Right lobe of liver (tissue), 6 donors: ENCODE measurements at regions not wholly inside any gene's neighbourhood (a gene's known extent, or its start where the extent isn't known, plus 50 kb on each side); places are given as distances from the start of the nearest gene placed in this dataset.

Experiments
- ATAC-seq, 4 donors: fragments of 200-7000 bp; cut with Tn5 transposase; one replicate each; pipeline ENCODE4 v1.9.1; 2020; ENCODE audit warnings: mild to moderate bottlenecking in 4 of 4, moderate library complexity in 4 of 4
- DNase-seq, 3 donors: peaks; one replicate each; pipeline ENCODE4 v3.0.0-alpha.2; 2020
- H3K27ac ChIP-seq, 3 donors: fragments of 200-600 bp; one replicate each; pipeline ENCODE4 v1.8.0; 2022
- H3K27me3 ChIP-seq, 2 donors: fragments of 200-600 bp; one replicate each; pipeline ENCODE4 v1.8.0; 2022
- H3K36me3 ChIP-seq, 4 donors: fragments of 200-600 bp; sonication (generic) in 1 of 4; one replicate each; pipeline versions ENCODE4 v1.5.1 to v1.8.0; 2017 to 2022; ENCODE audit warnings: control low read depth in 1 of 4
- H3K4me1 ChIP-seq, 4 donors: fragments of 200-600 bp; sonication (generic) in 1 of 4; one replicate each; pipeline versions ENCODE4 v1.5.1 to v1.8.0; 2017 to 2022; ENCODE audit warnings: control low read depth in 1 of 4
- H3K4me3 ChIP-seq, 3 donors: fragments of 200-600 bp; one replicate each; pipeline ENCODE4 v1.8.0; 2022
- H3K9me3 ChIP-seq, 4 donors: fragments of 200-600 bp; sonication (generic) in 1 of 4; one replicate each; pipeline versions ENCODE4 v1.5.1 to v1.8.0; 2017 to 2022; ENCODE audit warnings: control low read depth in 1 of 4
- CTCF ChIP-seq, 4 donors: fragments of 200-600 bp in 3 of 4; fragments of 450-650 bp in 1 of 4; IDR thresholded peaks; one replicate each; pipeline versions ENCODE4 v1.5.1 to v1.8.0; 2016 to 2022; ENCODE audit warnings: antibody characterized with exemption in 4 of 4, mild to moderate bottlenecking in 2 of 4
- POLR2A ChIP-seq: fragments of 450-650 bp; IDR thresholded peaks from one replicate; pipeline ENCODE4 v1.6.1; 2017; ENCODE audit warnings: antibody characterized with exemption, mild to moderate bottlenecking
- WGBS: methylation state at CpG from one replicate; pipeline ENCODE4 v1.1.6; 2018; ENCODE audit warnings: low coverage, low lambda C conversion rate; ENCODE audit not compliant: insufficient coverage; ENCODE audit errors: missing lambda C conversion rate; 5-methylcytosine and 5-hydroxymethylcytosine counted together
- intact Hi-C, 2 donors: fragments of 100-400 bp; cut with DNase I; formaldehyde crosslinking; loops; one replicate each; pipeline versions ENCODE4 v1.11.2 to v1.14.1; 2022
- donor health status: DM: no; HTN: yes; CAD: no.
- donor health status: DM: no; HTN: no; CAD: no.
- donor health status: DM: no; HTN: no; CAD: no.
- donor health status: DM: no; HTN: yes; CAD: no.
- donor health status: DM: no; HTN: yes; CAD: no.

- H3K27me3 ChIP-seq = no peaks in the 10 kb centered on the region
- no peak for DNase-seq
- no peak overlapping the region for H3K27ac ChIP-seq
- H3K4me3 ChIP-seq = no peak overlapping the region
- ATAC-seq = no peak
- no peaks in the 10 kb centered on the region for H3K9me3 ChIP-seq
- no peaks in the 10 kb centered on the region for H3K36me3 ChIP-seq
- intact Hi-C loops = no loop called here
- WGBS = 63% methylated on average over 2 of the region's 2 CpGs
- TF ChIP-seq CTCF (IDR thresholded peaks at IDR 0.05) (no peak), POLR2A (no peak)
- H3K4me1 ChIP-seq = no peaks in the 10 kb centered on the region
Measured at GRCh38 chr1:193707271-193708021, 521.0 kb upstream of the B3GALT2 start.

GRCh38 chr1:193706766-193707165 is 520.4 kb upstream of the B3GALT2 start:
- intact Hi-C loops = no loop called here
- Histone ChIP-seq H3K27ac (no peak overlapping the region), H3K36me3 (no peaks in the 10 kb centered on the region), H3K4me3 (no peak overlapping the region), H3K4me1 (no peaks in the 10 kb centered on the region), H3K9me3 (no peaks in the 10 kb centered on the region), H3K27me3 (no peaks in the 10 kb centered on the region)
- TF ChIP-seq POLR2A (no peak), CTCF (IDR thresholded peaks at IDR 0.05) (no peak)
- DNase-seq = no peak
- no peak for ATAC-seq

- Histone ChIP-seq H3K27ac (no peak overlapping the region), H3K9me3 (no peaks in the 10 kb centered on the region), H3K4me1 (no peaks in the 10 kb centered on the region), H3K36me3 (no peaks in the 10 kb centered on the region), H3K4me3 (no peak overlapping the region), H3K27me3 (no peaks in the 10 kb centered on the region)
- TF ChIP-seq CTCF (IDR thresholded peaks at IDR 0.05) (no peak), POLR2A (no peak)
- WGBS = 92% methylated on average over 5 of the region's 5 CpGs
- DNase-seq (no peak), ATAC-seq (no peak)
- intact Hi-C loops = no loop called here
Measured at GRCh38 chr1:193705554-193705981, 519.2 kb upstream of the B3GALT2 start.

- no peak overlapping the region for H3K27ac ChIP-seq
- no peak for TF ChIP-seq CTCF (IDR thresholded peaks at IDR 0.05)
- no peak for TF ChIP-seq POLR2A
- no peaks in the 10 kb centered on the region for H3K27me3 ChIP-seq
- H3K4me3 ChIP-seq = no peak overlapping the region
- intact Hi-C loops = no loop called here
- WGBS = 67% methylated on average over 1 of the region's 1 CpG
- DNase-seq (no peak), ATAC-seq (peak in 1 of 4 donors; percentile 34)
- H3K4me1 ChIP-seq = no peaks in the 10 kb centered on the region
- H3K9me3 ChIP-seq = no peaks in the 10 kb centered on the region
- no peaks in the 10 kb centered on the region for H3K36me3 ChIP-seq
Measured at GRCh38 chr1:193703655-193704054, 517.2 kb upstream of the B3GALT2 start.

GRCh38 chr1:193703121-193703520 is 516.7 kb upstream of the B3GALT2 start:
- H3K36me3 ChIP-seq = no peaks in the 10 kb centered on the region
- H3K27ac ChIP-seq = no peak overlapping the region
- H3K9me3 ChIP-seq = no peaks in the 10 kb centered on the region
- TF ChIP-seq CTCF (IDR thresholded peaks at IDR 0.05) = no peak
- TF ChIP-seq POLR2A = no peak
- DNase-seq (no peak), ATAC-seq (no peak)
- no peaks in the 10 kb centered on the region for H3K27me3 ChIP-seq
- H3K4me1 ChIP-seq = no peaks in the 10 kb centered on the region
- H3K4me3 ChIP-seq = no peak overlapping the region
- intact Hi-C loops = no loop called here
